ENCODE measurements at regions not wholly inside any gene's neighbourhood (a gene's known extent, or its start where the extent isn't known, plus 50 kb on each side); places are given as distances from the start of the nearest gene placed in this dataset.

DNA sequence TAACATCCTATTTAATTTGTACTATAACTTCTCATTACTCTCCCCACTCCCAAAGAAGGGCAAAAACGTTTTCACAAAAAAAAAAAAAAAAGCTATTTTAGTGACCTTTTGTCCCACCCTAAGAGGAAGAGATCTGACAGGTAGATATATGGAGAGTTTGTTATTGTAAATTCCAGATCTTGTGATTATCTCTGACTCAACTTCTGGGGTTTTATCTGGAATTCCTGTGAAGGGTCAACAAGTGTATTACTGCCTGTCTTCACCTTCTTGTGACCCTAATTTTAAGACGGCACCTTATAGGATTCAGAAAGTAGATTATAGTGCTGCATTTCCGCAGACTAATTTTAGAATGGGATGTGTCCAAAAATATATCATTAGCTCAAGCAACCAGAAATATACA is 205.9 kb upstream of the CDIN1 start:
- no peak overlapping the region for H3K27ac ChIP-seq
- TF ChIP-seq, protein P1, sequence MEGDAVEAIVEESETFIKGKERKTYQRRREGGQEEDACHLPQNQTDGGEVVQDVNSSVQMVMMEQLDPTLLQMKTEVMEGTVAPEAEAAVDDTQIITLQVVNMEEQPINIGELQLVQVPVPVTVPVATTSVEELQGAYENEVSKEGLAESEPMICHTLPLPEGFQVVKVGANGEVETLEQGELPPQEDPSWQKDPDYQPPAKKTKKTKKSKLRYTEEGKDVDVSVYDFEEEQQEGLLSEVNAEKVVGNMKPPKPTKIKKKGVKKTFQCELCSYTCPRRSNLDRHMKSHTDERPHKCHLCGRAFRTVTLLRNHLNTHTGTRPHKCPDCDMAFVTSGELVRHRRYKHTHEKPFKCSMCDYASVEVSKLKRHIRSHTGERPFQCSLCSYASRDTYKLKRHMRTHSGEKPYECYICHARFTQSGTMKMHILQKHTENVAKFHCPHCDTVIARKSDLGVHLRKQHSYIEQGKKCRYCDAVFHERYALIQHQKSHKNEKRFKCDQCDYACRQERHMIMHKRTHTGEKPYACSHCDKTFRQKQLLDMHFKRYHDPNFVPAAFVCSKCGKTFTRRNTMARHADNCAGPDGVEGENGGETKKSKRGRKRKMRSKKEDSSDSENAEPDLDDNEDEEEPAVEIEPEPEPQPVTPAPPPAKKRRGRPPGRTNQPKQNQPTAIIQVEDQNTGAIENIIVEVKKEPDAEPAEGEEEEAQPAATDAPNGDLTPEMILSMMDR (conservative IDR thresholded peaks at IDR 0.05) = no peak

DNA sequence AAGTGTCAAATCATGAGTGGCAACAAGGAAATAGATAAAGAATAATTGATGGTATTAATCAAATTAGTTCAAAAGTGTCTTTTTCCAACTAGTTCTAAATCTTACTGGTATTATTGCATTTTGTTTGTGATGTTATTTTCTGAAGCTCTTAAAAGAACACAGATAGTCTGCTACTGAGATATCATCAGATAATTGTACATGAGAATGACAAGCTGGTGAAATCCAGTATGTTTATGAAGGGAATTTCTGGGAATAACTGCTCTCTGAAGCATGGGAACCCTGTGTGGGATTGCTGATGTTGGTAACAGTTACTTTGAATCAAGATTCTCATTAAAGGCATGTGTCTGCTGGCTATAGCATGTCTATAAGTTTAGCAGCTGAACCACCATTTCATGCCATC is 190.3 kb upstream of the CDIN1 start:
- TF ChIP-seq, protein P1 (conservative IDR thresholded peaks at IDR 0.05) = no peak
- H3K27ac ChIP-seq = no peak overlapping the region

DNA sequence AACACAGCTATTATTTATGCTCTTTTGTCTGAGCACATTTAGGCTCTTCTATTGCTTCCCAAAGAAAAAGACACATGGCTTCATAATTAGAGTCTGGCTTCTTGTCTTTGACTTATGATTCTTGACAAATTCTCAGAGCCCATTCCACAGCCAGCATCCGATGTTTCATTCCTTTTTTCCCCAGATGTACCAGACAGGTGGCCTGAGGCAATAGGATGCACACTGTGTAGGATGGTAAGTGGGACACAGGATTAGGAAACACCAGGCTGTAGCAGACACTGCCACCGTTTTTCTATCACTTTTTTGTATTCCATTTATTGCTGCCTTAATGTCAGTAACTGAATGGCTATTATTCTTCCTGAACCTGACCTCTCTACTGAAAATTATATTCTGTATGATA is 188.9 kb upstream of the CDIN1 start:
- no peak overlapping the region for H3K27ac ChIP-seq
- TF ChIP-seq, protein P1 (conservative IDR thresholded peaks at IDR 0.05) = no peak

DNA sequence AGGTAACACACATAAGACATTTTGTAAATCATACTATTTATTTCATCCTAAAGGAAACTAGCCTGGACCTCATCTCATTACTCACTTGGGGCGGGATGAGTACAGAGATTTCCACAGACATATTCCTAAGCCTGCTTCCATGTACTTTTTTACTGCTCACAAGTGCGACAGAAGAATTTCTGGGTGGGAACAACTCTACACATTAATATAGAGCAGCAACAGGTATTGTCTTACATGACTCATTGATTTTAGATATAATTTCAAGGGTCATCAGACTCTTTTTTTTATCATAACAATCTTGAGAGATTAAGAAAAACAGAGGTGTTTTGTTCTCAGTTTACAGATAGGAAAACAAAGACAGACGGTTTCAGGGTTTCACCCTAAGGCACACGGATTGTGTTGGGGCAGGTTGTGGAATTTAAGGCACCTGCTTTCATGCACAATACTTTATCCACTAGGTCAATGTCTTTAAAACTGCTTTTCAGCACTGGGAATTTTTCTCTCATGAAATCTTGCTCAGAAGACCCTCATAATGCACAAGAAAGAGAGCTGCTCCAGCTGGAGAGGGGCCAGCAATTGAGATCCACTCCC is 186.7 kb upstream of the CDIN1 start:
- H3K27ac ChIP-seq = no peak overlapping the region
- TF ChIP-seq, protein P1 (conservative IDR thresholded peaks at IDR 0.05) = no peak

DNA sequence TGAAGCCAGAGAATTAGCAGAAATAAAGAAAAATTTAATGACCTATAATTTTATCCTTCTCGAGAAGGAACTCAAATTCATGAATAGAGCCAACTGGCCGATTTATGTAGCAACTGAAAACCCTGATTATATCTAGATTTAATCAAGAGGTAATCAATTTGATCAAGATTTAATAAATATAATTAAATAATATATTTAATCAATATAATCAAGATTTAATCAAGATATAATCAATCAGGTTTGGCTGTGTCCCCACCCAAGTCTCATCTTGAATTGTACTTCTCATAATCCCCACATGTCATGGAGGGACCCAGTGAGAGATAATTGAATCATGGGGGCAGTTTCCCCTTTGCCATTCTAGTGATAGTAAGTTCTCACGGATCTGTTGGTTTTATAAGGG is 181.2 kb upstream of the CDIN1 start:
- TF ChIP-seq, protein P1 (conservative IDR thresholded peaks at IDR 0.05) = no peak
- no peak overlapping the region for H3K27ac ChIP-seq

DNA sequence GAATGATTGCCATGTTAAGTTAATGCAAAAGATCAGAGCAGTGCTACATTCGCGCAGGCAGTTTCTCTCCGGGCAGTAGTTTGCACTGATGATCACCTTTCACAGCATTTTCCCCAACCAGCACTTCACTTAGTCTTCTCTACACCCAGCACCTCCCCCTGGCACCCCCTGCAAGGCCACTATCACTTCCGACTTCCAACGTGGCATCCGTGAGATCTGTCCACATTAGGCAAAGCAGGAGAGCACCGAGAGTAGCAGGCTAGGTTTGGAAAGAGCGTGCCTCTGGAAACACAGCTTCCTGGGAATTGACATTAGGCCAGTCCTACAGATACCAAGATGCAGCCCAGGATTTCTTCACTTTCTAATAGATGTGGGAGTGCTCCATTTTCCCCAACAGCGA is 180.2 kb upstream of the CDIN1 start:
- no peak overlapping the region for H3K27ac ChIP-seq
- TF ChIP-seq, protein P1 (conservative IDR thresholded peaks at IDR 0.05) = no peak

DNA sequence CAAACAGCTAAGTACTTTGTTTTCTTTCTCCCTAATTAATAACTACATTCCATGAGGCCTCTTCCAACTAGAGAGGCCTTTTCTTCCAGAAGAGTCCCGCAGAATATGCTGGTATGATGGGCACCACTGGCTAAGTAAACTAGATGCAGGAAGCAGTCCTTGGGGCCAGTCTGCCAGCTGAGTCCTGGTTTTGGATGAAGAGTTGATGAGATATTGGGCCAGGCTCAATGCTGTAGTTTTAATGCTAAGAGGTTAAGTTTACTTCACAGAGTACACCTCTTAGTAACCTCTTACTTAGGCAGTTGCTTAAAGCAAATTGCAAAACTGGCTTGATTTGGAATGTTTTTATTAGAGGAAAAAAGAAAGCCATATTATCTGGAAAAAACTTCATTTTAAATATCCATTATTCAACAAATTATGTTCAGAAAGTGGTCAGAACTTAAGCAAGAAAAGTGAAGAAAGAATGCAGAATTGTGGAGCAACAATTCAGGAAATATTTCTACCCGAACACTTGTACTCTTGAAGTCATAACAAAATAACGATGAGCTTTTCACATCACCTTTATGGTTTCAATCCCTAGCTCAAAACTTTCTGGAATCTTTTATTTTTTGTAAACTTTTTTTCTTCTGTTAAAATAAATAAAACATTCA is 178.4 kb upstream of the CDIN1 start:
- TF ChIP-seq, protein P1 (conservative IDR thresholded peaks at IDR 0.05) = no peak
- H3K27ac ChIP-seq = no peak overlapping the region
